ENCODE measurements at regions not wholly inside any gene's neighbourhood (a gene's known extent, or its start where the extent isn't known, plus 50 kb on each side); places are given as distances from the start of the nearest gene placed in this dataset.

- no peak for TF ChIP-seq CTCF (IDR thresholded peaks at IDR 0.05; ENCODE audit: borderline replicate concordance, extremely low read depth, low read length, poor library complexity, severe bottlenecking)
- TF ChIP-seq EZH2 (IDR thresholded peaks at IDR 0.05; ENCODE audit: borderline replicate concordance, low read depth, low read length, severe bottlenecking), result no peak
Measured at GRCh38 chr4:91827914-91828313, 475.9 kb upstream of the GRID2 start.
